ENCODE measurements at regions not wholly inside any gene's neighbourhood (a gene's known extent, or its start where the extent isn't known, plus 50 kb on each side); places are given as distances from the start of the nearest gene placed in this dataset.

- TF ChIP-seq CTCF (IDR thresholded peaks at IDR 0.05) (no peak), POLR2AphosphoS5 (IDR thresholded peaks at IDR 0.05; ENCODE audit: low read depth, low read length) (no peak)
Measured at GRCh38 chr18:28267276-28267675, 90.3 kb upstream of the CDH2 start.

Measured in Panc1 (cell line).